BJ (cell line): ENCODE measurements at regions not wholly inside any gene's neighbourhood (a gene's known extent, or its start where the extent isn't known, plus 50 kb on each side); places are given as distances from the start of the nearest gene placed in this dataset.

Experiments used
- CTCF ChIA-PET: fragments of 350-600 bp; formaldehyde crosslinking; extraction: SDS; loops from one replicate; lab custom pipeline; 2021; ENCODE audit warnings: antibody characterized with exemption, inconsistent platforms; lab: Yijun Ruan, JAX
- POLR2A ChIA-PET: fragments of 300-600 bp; sonication (Branson Sonifier 250); formaldehyde crosslinking; extraction: SDS; loops from one replicate; lab custom pipeline; 2021; ENCODE audit warnings: antibody characterized with exemption; lab: Charles Lee
- DNase-seq: peaks from one replicate; pipeline ENCODE4 v3.0.0-alpha.2; 2011; ENCODE audit warnings: low read depth
- H3K27me3 ChIP-seq: 2 replicates; pipeline ENCODE4 v1.6.0; 2011; ENCODE audit warnings: low read length; ENCODE audit not compliant: control insufficient read depth, insufficient read depth
- H3K36me3 ChIP-seq: 2 replicates; pipeline ENCODE4 v1.5.1; 2011; ENCODE audit warnings: low read length; ENCODE audit not compliant: control insufficient read depth, insufficient read depth
- H3K4me3 ChIP-seq: 2 replicates; pipeline ENCODE4 v1.5.1; 2011; ENCODE audit warnings: low read depth, mild to moderate bottlenecking, control low read depth, low read length
- CTCF ChIP-seq: IDR thresholded peaks from 2 replicates; pipeline ENCODE4 v1.5.1; 2011; ENCODE audit warnings: low read depth, mild to moderate bottlenecking, control low read depth, inconsistent platforms, low read length, moderate library complexity; ENCODE audit not compliant: insufficient read depth

- POLR2A ChIA-PET, result no interaction called here
- CTCF ChIA-PET, result no interaction called here
- TF ChIP-seq CTCF, result no peak
Observed at GRCh38 chr21:34262469-34262845, 101.3 kb upstream of the KCNE2 start.

DNA sequence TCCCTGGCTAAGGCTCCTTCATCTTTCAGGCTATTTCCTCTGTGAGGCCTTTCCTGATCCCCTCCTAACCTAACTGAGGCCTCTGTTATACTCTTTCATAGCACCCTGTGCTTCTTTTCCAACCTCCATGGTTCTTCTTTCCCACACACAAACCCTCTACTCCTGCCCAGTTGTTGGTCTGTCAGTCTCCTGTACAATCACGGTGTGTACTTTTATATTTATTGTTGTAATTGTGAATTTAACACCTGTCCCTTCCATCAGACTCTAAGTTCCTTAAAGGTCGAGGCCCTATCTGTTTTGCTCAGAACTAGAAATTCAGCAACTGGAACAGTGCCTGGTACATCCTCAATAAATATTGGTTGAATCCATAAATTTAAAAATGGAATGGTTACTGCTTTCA lies 100.2 kb upstream of the KCNE2 start:
- POLR2A ChIA-PET, result no interaction called here
- DNase-seq, result no peak
- CTCF ChIA-PET, result no interaction called here
- Histone ChIP-seq H3K36me3 (no peaks in the 10 kb centered on the region), H3K27me3 (peaks cover 4% of the 10 kb centered on the region), H3K4me3 (no peak overlapping the region)
- no peak for TF ChIP-seq CTCF

More at GRCh38 chr21:34262469-34262845, 101.3 kb upstream of the KCNE2 start:
- no peak for DNase-seq
- H3K27me3 ChIP-seq, result peaks cover 4% of the 10 kb centered on the region
- H3K36me3 ChIP-seq, result no peaks in the 10 kb centered on the region
- H3K4me3 ChIP-seq, result no peak overlapping the region

GRCh38 chr21:34266351-34266750 lies 97.5 kb upstream of the KCNE2 start:
- Histone ChIP-seq H3K27me3 (peaks cover 1% of the 10 kb centered on the region), H3K4me3 (no peak overlapping the region), H3K36me3 (no peaks in the 10 kb centered on the region)
- POLR2A ChIA-PET, result no interaction called here
- no peak for DNase-seq
- TF ChIP-seq CTCF, result no peak
- CTCF ChIA-PET, result no interaction called here

DNA sequence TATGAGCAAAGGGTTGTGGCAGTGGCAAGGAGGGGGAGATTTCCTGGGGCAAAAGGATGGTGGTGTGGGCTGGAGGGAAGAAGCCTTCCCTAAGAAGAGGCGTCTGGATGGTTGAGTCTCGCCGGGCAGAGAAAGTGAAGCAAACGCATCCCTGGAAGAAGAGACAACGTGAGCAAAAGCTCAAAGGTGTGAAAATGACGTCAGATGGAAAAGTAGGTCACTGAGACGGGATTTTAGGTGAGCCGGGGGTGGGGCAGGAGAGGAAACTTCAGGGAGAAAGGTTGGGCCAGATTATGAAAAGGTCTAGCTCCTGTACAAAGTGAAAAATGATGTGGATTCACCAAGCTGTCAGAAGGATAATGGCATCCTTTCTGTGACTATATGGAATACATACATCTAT lies 95.3 kb upstream of the KCNE2 start:
- H3K4me3 ChIP-seq, result no peak overlapping the region
- no peak for TF ChIP-seq CTCF
- H3K27me3 ChIP-seq, result peaks cover 1% of the 10 kb centered on the region; the same call in 1 of the 2 replicates
- ChIA-PET CTCF (no interaction called here), POLR2A (no interaction called here)
- no peak for DNase-seq
- H3K36me3 ChIP-seq, result no peaks in the 10 kb centered on the region

GRCh38 chr21:34270411-34270810 lies 93.4 kb upstream of the KCNE2 start:
- ChIA-PET CTCF (interaction anchor here (1.1 kb wide), 1 partner anchor 77 kb away, joined by 5 read pairs; no protein-coding TSS in a partner anchor), POLR2A (no interaction called here)
- H3K27me3 ChIP-seq, result peaks cover 1% of the 10 kb centered on the region; the same call in 1 of the 2 replicates
- no peak for DNase-seq
- no peak overlapping the region for H3K4me3 ChIP-seq
- TF ChIP-seq CTCF, result no peak
- H3K36me3 ChIP-seq, result no peaks in the 10 kb centered on the region
